ENCODE measurements at regions not wholly inside any gene's neighbourhood (a gene's known extent, or its start where the extent isn't known, plus 50 kb on each side); places are given as distances from the start of the nearest gene placed in this dataset.

DNA sequence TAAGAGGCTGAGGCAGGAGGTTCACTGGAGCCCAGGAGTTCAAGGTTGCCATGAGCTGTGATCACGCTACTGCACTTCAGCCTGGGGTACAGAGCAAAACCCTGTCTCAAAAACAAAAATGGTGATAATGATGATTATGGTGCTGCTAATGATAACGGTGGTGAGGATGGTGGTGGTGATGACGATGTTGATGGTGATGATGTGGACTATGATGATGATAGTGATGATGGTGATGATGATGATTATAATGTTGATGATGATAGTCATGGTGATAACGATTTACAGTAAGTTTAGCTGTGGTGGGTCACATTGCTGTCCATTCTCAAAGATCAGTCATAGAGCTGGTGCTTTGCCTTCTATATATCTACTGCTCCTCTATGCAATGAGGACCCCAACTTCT lies 1340.6 kb downstream of the UQCRFS1 start:
- TF ChIP-seq, protein P1, sequence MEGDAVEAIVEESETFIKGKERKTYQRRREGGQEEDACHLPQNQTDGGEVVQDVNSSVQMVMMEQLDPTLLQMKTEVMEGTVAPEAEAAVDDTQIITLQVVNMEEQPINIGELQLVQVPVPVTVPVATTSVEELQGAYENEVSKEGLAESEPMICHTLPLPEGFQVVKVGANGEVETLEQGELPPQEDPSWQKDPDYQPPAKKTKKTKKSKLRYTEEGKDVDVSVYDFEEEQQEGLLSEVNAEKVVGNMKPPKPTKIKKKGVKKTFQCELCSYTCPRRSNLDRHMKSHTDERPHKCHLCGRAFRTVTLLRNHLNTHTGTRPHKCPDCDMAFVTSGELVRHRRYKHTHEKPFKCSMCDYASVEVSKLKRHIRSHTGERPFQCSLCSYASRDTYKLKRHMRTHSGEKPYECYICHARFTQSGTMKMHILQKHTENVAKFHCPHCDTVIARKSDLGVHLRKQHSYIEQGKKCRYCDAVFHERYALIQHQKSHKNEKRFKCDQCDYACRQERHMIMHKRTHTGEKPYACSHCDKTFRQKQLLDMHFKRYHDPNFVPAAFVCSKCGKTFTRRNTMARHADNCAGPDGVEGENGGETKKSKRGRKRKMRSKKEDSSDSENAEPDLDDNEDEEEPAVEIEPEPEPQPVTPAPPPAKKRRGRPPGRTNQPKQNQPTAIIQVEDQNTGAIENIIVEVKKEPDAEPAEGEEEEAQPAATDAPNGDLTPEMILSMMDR (conservative IDR thresholded peaks at IDR 0.05; ENCODE audit: low read depth, low read length) = no peak
- no peak for TF ChIP-seq EZH2 (IDR thresholded peaks at IDR 0.05; ENCODE audit: borderline replicate concordance, low read depth, low read length, poor library complexity, severe bottlenecking)
